ENCODE measurements at regions not wholly inside any gene's neighbourhood (a gene's known extent, or its start where the extent isn't known, plus 50 kb on each side); places are given as distances from the start of the nearest gene placed in this dataset.
"Not testable (repeated sequence)": the region's sequence is repeated elsewhere in the genome, so short reads cannot be mapped to it uniquely, and the experiment has no call there.

GRCh38 chr10:106302961-106303360 lies 861.5 kb downstream of the SORCS1 start:
- no peaks in the 10 kb centered on the region for H3K4me1 Mint-ChIP-seq (ENCODE audit: low read depth)
- intact Hi-C loops (cut with micrococcal nuclease): no loop called here
- H3K36me3 Mint-ChIP-seq (ENCODE audit: low read depth): no peaks in the 10 kb centered on the region
- H3K9me3 Mint-ChIP-seq: peaks cover 8% of the 10 kb centered on the region
- H3K27ac Mint-ChIP-seq: no peak overlapping the region
- H3K4me3 Mint-ChIP-seq (ENCODE audit: low read depth): no peak overlapping the region
- DNase-seq (ENCODE audit: low spot score): no peak
- H3K27me3 Mint-ChIP-seq (ENCODE audit: low read depth): no peaks in the 10 kb centered on the region

GRCh38 chr10:106301146-106301545 lies 863.4 kb downstream of the SORCS1 start:
- Mint-ChIP-seq H3K4me1 (ENCODE audit: low read depth) (no peaks in the 10 kb centered on the region), H3K27ac (no peak overlapping the region), H3K36me3 (ENCODE audit: low read depth) (no peaks in the 10 kb centered on the region), H3K9me3 (peaks cover 5% of the 10 kb centered on the region), H3K27me3 (ENCODE audit: low read depth) (no peaks in the 10 kb centered on the region), H3K4me3 (ENCODE audit: low read depth) (no peak overlapping the region)
- no peak for DNase-seq (ENCODE audit: low spot score)
- intact Hi-C loops (cut with micrococcal nuclease): no loop called here

GRCh38 chr10:106296750-106297392 lies 867.6 kb downstream of the SORCS1 start:
- no peak overlapping the region for H3K4me3 Mint-ChIP-seq (ENCODE audit: low read depth)
- DNase-seq (ENCODE audit: low spot score): no peak
- H3K27ac Mint-ChIP-seq: no peak overlapping the region
- intact Hi-C loops (cut with micrococcal nuclease): no loop called here
- no peaks in the 10 kb centered on the region for H3K4me1 Mint-ChIP-seq (ENCODE audit: low read depth)
- no peaks in the 10 kb centered on the region for H3K36me3 Mint-ChIP-seq (ENCODE audit: low read depth)
- no peaks in the 10 kb centered on the region for H3K27me3 Mint-ChIP-seq (ENCODE audit: low read depth)
- peaks cover 5% of the 10 kb centered on the region for H3K9me3 Mint-ChIP-seq

- H3K9me3 Mint-ChIP-seq: peaks cover 19% of the 10 kb centered on the region
- no peak overlapping the region for H3K4me3 Mint-ChIP-seq (ENCODE audit: low read depth)
- H3K27ac Mint-ChIP-seq: no peak overlapping the region
- no peaks in the 10 kb centered on the region for H3K27me3 Mint-ChIP-seq (ENCODE audit: low read depth)
- no peaks in the 10 kb centered on the region for H3K36me3 Mint-ChIP-seq (ENCODE audit: low read depth)
- no peak for DNase-seq (ENCODE audit: low spot score)
- no peaks in the 10 kb centered on the region for H3K4me1 Mint-ChIP-seq (ENCODE audit: low read depth)
- intact Hi-C loops (cut with micrococcal nuclease): no loop called here
Observed at GRCh38 chr10:106284802-106285587, 879.5 kb downstream of the SORCS1 start.

- Mint-ChIP-seq H3K4me1 (ENCODE audit: low read depth) (no peaks in the 10 kb centered on the region), H3K27ac (no peak overlapping the region), H3K36me3 (ENCODE audit: low read depth) (no peaks in the 10 kb centered on the region), H3K4me3 (ENCODE audit: low read depth) (no peak overlapping the region), H3K27me3 (ENCODE audit: low read depth) (no peaks in the 10 kb centered on the region), H3K9me3 (peaks cover 14% of the 10 kb centered on the region)
- intact Hi-C loops (cut with micrococcal nuclease): no loop called here
- no peak for DNase-seq (ENCODE audit: low spot score)
Observed at GRCh38 chr10:106280896-106281460, 883.5 kb downstream of the SORCS1 start.

GRCh38 chr10:106278383-106278782 lies 886.1 kb downstream of the SORCS1 start:
- Mint-ChIP-seq H3K4me1 (ENCODE audit: low read depth) (no peaks in the 10 kb centered on the region), H3K9me3 (no peaks in the 10 kb centered on the region), H3K36me3 (ENCODE audit: low read depth) (no peaks in the 10 kb centered on the region), H3K27ac (no peak overlapping the region), H3K4me3 (ENCODE audit: low read depth) (no peak overlapping the region), H3K27me3 (ENCODE audit: low read depth) (no peaks in the 10 kb centered on the region)
- intact Hi-C loops (cut with micrococcal nuclease): no loop called here
- no peak for DNase-seq (ENCODE audit: low spot score)

- Mint-ChIP-seq H3K4me3 (ENCODE audit: low read depth) (no peak overlapping the region), H3K9me3 (peaks cover 3% of the 10 kb centered on the region), H3K27me3 (ENCODE audit: low read depth) (no peaks in the 10 kb centered on the region), H3K27ac (no peak overlapping the region), H3K36me3 (ENCODE audit: low read depth) (no peaks in the 10 kb centered on the region), H3K4me1 (ENCODE audit: low read depth) (no peaks in the 10 kb centered on the region)
- intact Hi-C loops (cut with micrococcal nuclease): no loop called here
- no peak for DNase-seq (ENCODE audit: low spot score)
Observed at GRCh38 chr10:106271237-106271636, 893.3 kb downstream of the SORCS1 start.

GRCh38 chr10:106268000-106268399 lies 896.5 kb downstream of the SORCS1 start:
- H3K27ac Mint-ChIP-seq: no peak overlapping the region
- H3K36me3 Mint-ChIP-seq (ENCODE audit: low read depth): no peaks in the 10 kb centered on the region
- intact Hi-C loops (cut with micrococcal nuclease): no loop called here
- no peaks in the 10 kb centered on the region for H3K27me3 Mint-ChIP-seq (ENCODE audit: low read depth)
- no peak for DNase-seq (ENCODE audit: low spot score)
- H3K9me3 Mint-ChIP-seq: peaks cover 3% of the 10 kb centered on the region
- H3K4me3 Mint-ChIP-seq (ENCODE audit: low read depth): no peak overlapping the region
- no peaks in the 10 kb centered on the region for H3K4me1 Mint-ChIP-seq (ENCODE audit: low read depth)

- Mint-ChIP-seq H3K4me3 (ENCODE audit: low read depth) (no peak overlapping the region), H3K4me1 (ENCODE audit: low read depth) (no peaks in the 10 kb centered on the region), H3K36me3 (ENCODE audit: low read depth) (no peaks in the 10 kb centered on the region), H3K9me3 (peaks cover 3% of the 10 kb centered on the region), H3K27ac (no peak overlapping the region), H3K27me3 (ENCODE audit: low read depth) (no peaks in the 10 kb centered on the region)
- intact Hi-C loops (cut with micrococcal nuclease): no loop called here
- DNase-seq (ENCODE audit: low spot score): no peak
Observed at GRCh38 chr10:106267591-106267990, 896.9 kb downstream of the SORCS1 start.

- not testable (repeated sequence) for H3K27me3 Mint-ChIP-seq (ENCODE audit: low read depth)
Observed at GRCh38 chr10:106257432-106257831, 907.1 kb downstream of the SORCS1 start.

GRCh38 chr10:106255111-106255678 lies 909.3 kb downstream of the SORCS1 start:
- intact Hi-C loops (cut with micrococcal nuclease): no loop called here

More at GRCh38 chr10:106257432-106257831, 907.1 kb downstream of the SORCS1 start:
- H3K4me3 Mint-ChIP-seq (ENCODE audit: low read depth); H3K27ac Mint-ChIP-seq; H3K4me1 Mint-ChIP-seq (ENCODE audit: low read depth); intact Hi-C loops (cut with micrococcal nuclease); H3K9me3 Mint-ChIP-seq; DNase-seq (ENCODE audit: low spot score); H3K36me3 Mint-ChIP-seq (ENCODE audit: low read depth): not testable (repeated sequence)

GRCh38 chr10:106254071-106254470 lies 910.4 kb downstream of the SORCS1 start:
- Mint-ChIP-seq H3K4me1 (ENCODE audit: low read depth) (no peaks in the 10 kb centered on the region), H3K27me3 (ENCODE audit: low read depth) (no peaks in the 10 kb centered on the region), H3K27ac (no peak overlapping the region), H3K36me3 (ENCODE audit: low read depth) (no peaks in the 10 kb centered on the region), H3K9me3 (peaks cover 8% of the 10 kb centered on the region), H3K4me3 (ENCODE audit: low read depth) (no peak overlapping the region)
- intact Hi-C loops (cut with micrococcal nuclease): no loop called here
- no peak for DNase-seq (ENCODE audit: low spot score)

More at GRCh38 chr10:106255111-106255678, 909.3 kb downstream of the SORCS1 start:
- no peak overlapping the region for H3K27ac Mint-ChIP-seq
- no peak overlapping the region for H3K4me3 Mint-ChIP-seq (ENCODE audit: low read depth)
- no peaks in the 10 kb centered on the region for H3K4me1 Mint-ChIP-seq (ENCODE audit: low read depth)
- no peak for DNase-seq (ENCODE audit: low spot score)
- peaks cover 5% of the 10 kb centered on the region for H3K9me3 Mint-ChIP-seq
- no peaks in the 10 kb centered on the region for H3K36me3 Mint-ChIP-seq (ENCODE audit: low read depth)
- H3K27me3 Mint-ChIP-seq (ENCODE audit: low read depth): no peaks in the 10 kb centered on the region

- Mint-ChIP-seq H3K27me3 (ENCODE audit: low read depth) (no peaks in the 10 kb centered on the region), H3K27ac (no peak overlapping the region), H3K4me1 (ENCODE audit: low read depth) (no peaks in the 10 kb centered on the region), H3K9me3 (peaks cover 8% of the 10 kb centered on the region), H3K36me3 (ENCODE audit: low read depth) (no peaks in the 10 kb centered on the region), H3K4me3 (ENCODE audit: low read depth) (no peak overlapping the region)
- no peak for DNase-seq (ENCODE audit: low spot score)
- intact Hi-C loops (cut with micrococcal nuclease): no loop called here
Observed at GRCh38 chr10:106252541-106252940, 912.0 kb downstream of the SORCS1 start.
